Neutrophil (primary cell): ENCODE measurements at regions not wholly inside any gene's neighbourhood (a gene's known extent, or its start where the extent isn't known, plus 50 kb on each side); places are given as distances from the start of the nearest gene placed in this dataset.

Experiments
- H3K27ac ChIP-seq: fragments of 200-600 bp; sonication (generic); 2 replicates; pipeline ENCODE4 v1.5.1; 2016; ENCODE audit warnings: mild to moderate bottlenecking, moderate library complexity
- H3K27me3 ChIP-seq: fragments of 200-600 bp; sonication (generic); 2 replicates; pipeline ENCODE4 v1.6.0; 2016; ENCODE audit warnings: mild to moderate bottlenecking
- H3K36me3 ChIP-seq: fragments of 200-600 bp; sonication (generic); 2 replicates; pipeline ENCODE4 v1.5.1; 2017
- H3K4me1 ChIP-seq, 2 experiments: fragments of 200-600 bp in 1 of 2; sonication (generic) in 1 of 2; 1 replicate in 1 of 2; 2 replicates in 1 of 2; pipeline versions ENCODE4 v1.5.1 to v1.6.1; 2013 to 2016; ENCODE audit warnings: low read depth in 1 of 2, low read length in 1 of 2, mild to moderate bottlenecking in 1 of 2, moderate library complexity in 1 of 2; ENCODE audit not compliant: control insufficient read depth in 1 of 2, insufficient read depth in 1 of 2
- H3K4me3 ChIP-seq, 2 experiments: fragments of 200-600 bp in 1 of 2; sonication (generic) in 1 of 2; 1 replicate in 1 of 2; 2 replicates in 1 of 2; pipeline ENCODE4 v1.5.1; 2013 to 2016; ENCODE audit warnings: low read depth in 1 of 2, low read length in 1 of 2, mild to moderate bottlenecking in 1 of 2, moderate library complexity in 1 of 2
- H3K9me3 ChIP-seq: fragments of 200-600 bp; sonication (generic); 2 replicates; pipeline ENCODE4 v1.5.1; 2016
- CTCF ChIP-seq: fragments of 200-600 bp; sonication (generic); IDR thresholded peaks from 2 replicates; pipeline ENCODE4 v1.5.1; 2016; ENCODE audit warnings: antibody characterized with exemption

GRCh38 chr15:39153716-39154115 lies 427.2 kb upstream of the THBS1 start:
- no peaks in the 10 kb centered on the region for H3K9me3 ChIP-seq
- H3K4me3 ChIP-seq: no peak overlapping the region
- no peaks in the 10 kb centered on the region for H3K36me3 ChIP-seq
- H3K27me3 ChIP-seq: no peaks in the 10 kb centered on the region
- no peak overlapping the region for H3K27ac ChIP-seq
- no peak for TF ChIP-seq CTCF
- H3K4me1 ChIP-seq: no peaks in the 10 kb centered on the region

- H3K4me1 ChIP-seq: no peaks in the 10 kb centered on the region
- no peak for TF ChIP-seq CTCF
- H3K27me3 ChIP-seq: no peaks in the 10 kb centered on the region
- no peaks in the 10 kb centered on the region for H3K36me3 ChIP-seq
- no peak overlapping the region for H3K27ac ChIP-seq
- no peak overlapping the region for H3K4me3 ChIP-seq
- H3K9me3 ChIP-seq: no peaks in the 10 kb centered on the region
Measured at GRCh38 chr15:39154227-39154638, 426.6 kb upstream of the THBS1 start.

DNA sequence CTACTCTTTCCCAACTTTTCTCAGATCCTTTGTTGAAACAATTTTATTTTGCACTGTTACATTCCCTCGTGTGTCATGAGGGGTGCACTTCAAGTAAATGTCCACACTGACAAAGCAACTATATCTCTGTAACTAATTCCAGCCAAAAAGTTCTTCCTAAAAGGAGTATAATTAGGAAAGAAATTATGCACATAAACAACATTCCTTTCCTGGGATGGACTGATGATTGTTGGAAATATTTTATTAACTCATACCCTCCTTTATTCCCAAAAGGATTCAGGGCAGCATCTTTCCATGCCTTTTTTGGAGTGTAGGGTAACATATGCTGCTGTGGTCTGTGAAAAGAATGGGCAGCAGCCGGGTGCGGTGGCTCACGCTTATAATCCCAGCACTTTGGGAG lies 426.1 kb upstream of the THBS1 start:
- no peak for TF ChIP-seq CTCF
- Histone ChIP-seq H3K4me1 (no peaks in the 10 kb centered on the region), H3K4me3 (no peak overlapping the region), H3K27me3 (peaks cover under 1% of the 10 kb centered on the region), H3K9me3 (no peaks in the 10 kb centered on the region), H3K36me3 (no peaks in the 10 kb centered on the region), H3K27ac (no peak overlapping the region)

GRCh38 chr15:39156166-39156565 lies 424.7 kb upstream of the THBS1 start:
- no peaks in the 10 kb centered on the region for H3K9me3 ChIP-seq
- peaks cover 6% of the 10 kb centered on the region for H3K27me3 ChIP-seq
- no peak overlapping the region for H3K27ac ChIP-seq
- no peak overlapping the region for H3K4me3 ChIP-seq
- no peaks in the 10 kb centered on the region for H3K4me1 ChIP-seq
- H3K36me3 ChIP-seq: no peaks in the 10 kb centered on the region
- no peak for TF ChIP-seq CTCF

GRCh38 chr15:39156646-39157250 lies 424.1 kb upstream of the THBS1 start:
- Histone ChIP-seq H3K27me3 (peaks cover 6% of the 10 kb centered on the region), H3K27ac (no peak overlapping the region), H3K36me3 (no peaks in the 10 kb centered on the region), H3K9me3 (no peaks in the 10 kb centered on the region), H3K4me1 (no peaks in the 10 kb centered on the region), H3K4me3 (no peak overlapping the region)
- TF ChIP-seq CTCF: no peak

- H3K4me1 ChIP-seq: no peaks in the 10 kb centered on the region
Measured at GRCh38 chr15:39157882-39158281, 423.0 kb upstream of the THBS1 start.

More at GRCh38 chr15:39157882-39158281, 423.0 kb upstream of the THBS1 start:
- Histone ChIP-seq H3K27ac (no peak overlapping the region), H3K9me3 (no peaks in the 10 kb centered on the region), H3K27me3 (peaks cover 6% of the 10 kb centered on the region), H3K4me3 (no peak overlapping the region), H3K36me3 (no peaks in the 10 kb centered on the region)
- no peak for TF ChIP-seq CTCF
